ENCODE measurements at regions not wholly inside any gene's neighbourhood (a gene's known extent, or its start where the extent isn't known, plus 50 kb on each side); places are given as distances from the start of the nearest gene placed in this dataset.

DNA sequence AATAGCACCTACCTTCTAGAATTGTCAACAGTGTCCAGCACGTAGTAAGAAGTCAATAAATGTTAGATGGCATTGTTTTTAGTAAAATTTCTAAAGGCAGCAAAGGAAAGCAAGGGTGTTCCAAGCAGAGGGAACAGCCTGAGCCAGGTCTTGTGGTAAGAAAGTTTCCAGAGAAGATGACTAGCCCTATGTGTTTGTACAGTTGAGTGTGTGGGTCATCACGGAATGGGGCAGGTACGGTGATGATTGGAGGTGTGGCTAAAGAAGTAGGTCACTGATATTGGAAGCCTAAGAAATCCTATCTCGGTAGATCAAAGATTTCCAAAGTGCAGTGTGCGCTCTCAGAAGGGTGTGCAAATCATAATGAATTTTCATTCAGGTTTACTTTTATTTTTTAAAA, 94.2 kb upstream of the BCL6 start:
- H3K36me3 ChIP-seq (replicated peaks in 1 of 2; ENCODE audit: control insufficient read depth in 1 of 2, insufficient read depth in 2 of 2, low read length in 2 of 2): no peaks in the 10 kb centered on the region
- Mint-ChIP-seq H3K4me3 (no peak overlapping the region), H3K4me1 (peaks cover 2% of the 10 kb centered on the region), H3K27ac (no peak overlapping the region), H3K36me3 (peaks cover 2 to 5% of the 10 kb centered on the region in 2 donors), H3K27me3 (ENCODE audit: low read depth in 3 of 3) (no peaks in the 10 kb centered on the region), H3K9me3 (peaks cover 5 to 9% (median 7%) of the 10 kb centered on the region in 7 donors)
- no peak overlapping the region for H3K9ac ChIP-seq (ENCODE audit: insufficient read depth, low read length, poor library complexity, severe bottlenecking)
- H3K4me2 ChIP-seq (replicated peaks; ENCODE audit: extremely low read depth, low read length, poor library complexity, severe bottlenecking): no peak overlapping the region
- H3K9me3 ChIP-seq (replicated peaks in 1 of 2; ENCODE audit: control insufficient read depth in 1 of 2, insufficient read depth in 1 of 2, low read length in 2 of 2): no peaks in the 10 kb centered on the region
- no peaks in the 10 kb centered on the region for H3K79me2 ChIP-seq (ENCODE audit: insufficient read depth, low read length)
- intact Hi-C loops (cut with micrococcal nuclease): no loop called here
- TF ChIP-seq, protein P1, sequence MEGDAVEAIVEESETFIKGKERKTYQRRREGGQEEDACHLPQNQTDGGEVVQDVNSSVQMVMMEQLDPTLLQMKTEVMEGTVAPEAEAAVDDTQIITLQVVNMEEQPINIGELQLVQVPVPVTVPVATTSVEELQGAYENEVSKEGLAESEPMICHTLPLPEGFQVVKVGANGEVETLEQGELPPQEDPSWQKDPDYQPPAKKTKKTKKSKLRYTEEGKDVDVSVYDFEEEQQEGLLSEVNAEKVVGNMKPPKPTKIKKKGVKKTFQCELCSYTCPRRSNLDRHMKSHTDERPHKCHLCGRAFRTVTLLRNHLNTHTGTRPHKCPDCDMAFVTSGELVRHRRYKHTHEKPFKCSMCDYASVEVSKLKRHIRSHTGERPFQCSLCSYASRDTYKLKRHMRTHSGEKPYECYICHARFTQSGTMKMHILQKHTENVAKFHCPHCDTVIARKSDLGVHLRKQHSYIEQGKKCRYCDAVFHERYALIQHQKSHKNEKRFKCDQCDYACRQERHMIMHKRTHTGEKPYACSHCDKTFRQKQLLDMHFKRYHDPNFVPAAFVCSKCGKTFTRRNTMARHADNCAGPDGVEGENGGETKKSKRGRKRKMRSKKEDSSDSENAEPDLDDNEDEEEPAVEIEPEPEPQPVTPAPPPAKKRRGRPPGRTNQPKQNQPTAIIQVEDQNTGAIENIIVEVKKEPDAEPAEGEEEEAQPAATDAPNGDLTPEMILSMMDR (IDR thresholded peaks at IDR 0.05): no peak
- H3K27ac ChIP-seq (ENCODE audit: low read depth in 1 of 2, low read length in 2 of 2): no peak overlapping the region
- no peak overlapping the region for H3K4me3 ChIP-seq (replicated peaks in 1 of 3; ENCODE audit: low read depth in 2 of 3, low read length in 3 of 3)
- WGBS (ENCODE audit: insufficient coverage): no CpG with 5 or more reads among the region's 5 CpGs
- H3K4me1 ChIP-seq (ENCODE audit: control insufficient read depth in 1 of 2, insufficient read depth in 2 of 2, low read length in 2 of 2): no peaks in the 10 kb centered on the region
- no peak for DNase-seq
- H2AFZ ChIP-seq (ENCODE audit: insufficient read depth, low read depth, low read length, poor library complexity, severe bottlenecking): no peak overlapping the region
- H4K20me1 ChIP-seq (ENCODE audit: insufficient read depth, low read length): no peaks in the 10 kb centered on the region
- no peaks in the 10 kb centered on the region for H3K27me3 ChIP-seq (ENCODE audit: control insufficient read depth in 2 of 2, insufficient read depth in 2 of 2, low read length in 2 of 2)

DNA sequence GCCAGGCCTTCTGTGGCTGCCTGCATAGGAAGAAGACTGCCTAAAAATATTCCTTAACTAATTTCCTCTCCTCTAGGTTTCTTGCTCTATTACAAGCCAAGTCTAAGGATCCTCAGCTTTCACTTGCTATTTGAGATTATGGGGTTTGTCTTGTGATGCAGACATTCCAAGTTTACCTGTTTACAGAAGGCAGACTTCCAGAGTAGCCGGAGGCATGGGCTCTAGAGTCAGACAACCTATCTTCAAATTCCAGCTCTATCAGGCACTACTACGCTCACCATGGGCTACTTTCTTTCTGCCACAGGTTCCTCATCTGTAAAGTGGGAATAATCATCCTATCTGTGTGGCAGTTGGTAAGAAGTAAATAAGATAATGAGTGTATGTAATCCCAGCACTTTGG, 95.6 kb upstream of the BCL6 start:
- Mint-ChIP-seq H3K4me1 (peaks cover 2% of the 10 kb centered on the region), H3K9me3 (no peaks in the 10 kb centered on the region), H3K36me3 (no peaks in the 10 kb centered on the region), H3K4me3 (no peak overlapping the region), H3K27me3 (ENCODE audit: low read depth in 3 of 3) (peaks cover 0 to under 1% (median 0%) of the 10 kb centered on the region in 3 donors), H3K27ac (no peak overlapping the region)
- no peak overlapping the region for H3K27ac ChIP-seq (ENCODE audit: low read depth in 1 of 2, low read length in 2 of 2)
- TF ChIP-seq, protein P1 (IDR thresholded peaks at IDR 0.05): no peak
- no peak overlapping the region for H3K4me3 ChIP-seq (replicated peaks in 1 of 3; ENCODE audit: low read depth in 2 of 3, low read length in 3 of 3)
- DNase-seq: no peak
- no peak overlapping the region for H2AFZ ChIP-seq (ENCODE audit: insufficient read depth, low read depth, low read length, poor library complexity, severe bottlenecking)
- H3K4me2 ChIP-seq (replicated peaks; ENCODE audit: extremely low read depth, low read length, poor library complexity, severe bottlenecking): no peak overlapping the region
- intact Hi-C loops (cut with micrococcal nuclease): no loop called here
- H3K4me1 ChIP-seq (ENCODE audit: control insufficient read depth in 1 of 2, insufficient read depth in 2 of 2, low read length in 2 of 2): no peaks in the 10 kb centered on the region
- H4K20me1 ChIP-seq (ENCODE audit: insufficient read depth, low read length): no peaks in the 10 kb centered on the region
- H3K9ac ChIP-seq (ENCODE audit: insufficient read depth, low read length, poor library complexity, severe bottlenecking): no peak overlapping the region
- H3K36me3 ChIP-seq (replicated peaks in 1 of 2; ENCODE audit: control insufficient read depth in 1 of 2, insufficient read depth in 2 of 2, low read length in 2 of 2): no peaks in the 10 kb centered on the region
- no peaks in the 10 kb centered on the region for H3K79me2 ChIP-seq (ENCODE audit: insufficient read depth, low read length)
- no peaks in the 10 kb centered on the region for H3K27me3 ChIP-seq (ENCODE audit: control insufficient read depth in 2 of 2, insufficient read depth in 2 of 2, low read length in 2 of 2)
- whole genome bisulfite sequencing (ENCODE audit: insufficient coverage): no CpG with 5 or more reads among the region's 2 CpGs
- H3K9me3 ChIP-seq (replicated peaks in 1 of 2; ENCODE audit: control insufficient read depth in 1 of 2, insufficient read depth in 1 of 2, low read length in 2 of 2): no peaks in the 10 kb centered on the region

All from CD14-positive monocyte (primary cell).